SK-N-MC (cell line): ENCODE measurements at regions not wholly inside any gene's neighbourhood (a gene's known extent, or its start where the extent isn't known, plus 50 kb on each side); places are given as distances from the start of the nearest gene placed in this dataset.

Experiments used
- EZH2 ChIP-seq: fragments of 200-600 bp; sonication (generic); IDR thresholded peaks from one replicate; pipeline ENCODE4 v1.6.1; 2017; ENCODE audit warnings: antibody characterized with exemption
- FOXP2 ChIP-seq: optimal IDR thresholded peaks from 2 replicates; pipeline ENCODE3; 2011; ENCODE audit warnings: mild to moderate bottlenecking, moderate library complexity; ENCODE audit not compliant: insufficient read depth; ENCODE audit errors: extremely low read length, control extremely low read depth
- POLR2AphosphoS5 ChIP-seq: IDR thresholded peaks from 2 replicates; pipeline ENCODE4 v1.6.1; 2012; ENCODE audit warnings: mild to moderate bottlenecking, low read depth, low read length, borderline replicate concordance

GRCh38 chr11:104487046-104487806 is 323.3 kb upstream of the PDGFD start:
- TF ChIP-seq POLR2AphosphoS5 (no peak), EZH2 (no peak), FOXP2 (no peak)
